TTC549 (cell line): ENCODE measurements at regions not wholly inside any gene's neighbourhood (a gene's known extent, or its start where the extent isn't known, plus 50 kb on each side); places are given as distances from the start of the nearest gene placed in this dataset.

Experiments
- FAIRE-seq: peaks from 2 replicates; lab custom pipeline; 2012; peaks lifted over from hg19 to GRCh38; lab: Jason Lieb, UNC

DNA sequence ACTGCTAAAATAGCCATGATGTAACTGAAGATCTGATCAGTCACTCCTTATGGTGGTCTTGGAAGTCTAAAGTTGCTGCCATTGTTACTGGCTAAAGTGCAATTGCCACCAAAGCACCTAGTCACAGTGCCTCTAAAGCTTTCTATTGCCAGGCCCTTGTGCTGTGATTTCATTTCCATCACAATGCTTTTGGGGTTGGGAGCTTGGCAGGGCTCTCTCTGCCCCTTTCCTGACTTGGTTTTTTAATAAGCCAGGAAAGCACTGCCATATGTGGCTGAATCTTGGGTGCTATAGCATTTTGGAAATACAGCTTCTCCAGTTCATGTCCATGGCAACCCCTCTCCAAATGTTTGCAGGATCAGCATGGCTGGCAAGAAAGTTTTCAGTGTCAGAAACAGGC, 1712.4 kb upstream of the TENM3 start:
- FAIRE-seq, result no peak

DNA sequence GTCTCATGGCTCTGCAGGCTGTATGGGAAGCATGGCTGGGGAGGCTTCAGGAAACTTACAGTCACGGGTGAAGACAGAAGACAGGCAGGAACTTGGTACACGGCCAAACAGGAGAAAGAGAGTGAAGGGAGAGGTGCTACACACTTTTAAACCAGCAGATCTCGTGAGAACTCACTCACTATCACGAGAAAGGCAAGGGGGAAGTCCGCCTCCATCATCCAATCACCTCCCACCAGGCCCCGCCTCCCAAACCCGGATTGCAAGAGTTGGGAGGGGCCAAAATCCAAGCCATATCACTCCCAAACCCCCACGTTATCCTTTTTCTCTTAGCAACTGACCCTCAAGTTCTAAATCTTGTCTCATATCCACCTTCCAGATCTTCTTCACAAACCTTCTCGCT, 1710.5 kb upstream of the TENM3 start:
- FAIRE-seq, result no peak

- no peak for FAIRE-seq
These were observed 1704.7 kb upstream of the TENM3 start for GRCh38 chr4:180538384-180539057.

- no peak for FAIRE-seq
These were observed 1703.9 kb upstream of the TENM3 start for GRCh38 chr4:180539284-180539683.

DNA sequence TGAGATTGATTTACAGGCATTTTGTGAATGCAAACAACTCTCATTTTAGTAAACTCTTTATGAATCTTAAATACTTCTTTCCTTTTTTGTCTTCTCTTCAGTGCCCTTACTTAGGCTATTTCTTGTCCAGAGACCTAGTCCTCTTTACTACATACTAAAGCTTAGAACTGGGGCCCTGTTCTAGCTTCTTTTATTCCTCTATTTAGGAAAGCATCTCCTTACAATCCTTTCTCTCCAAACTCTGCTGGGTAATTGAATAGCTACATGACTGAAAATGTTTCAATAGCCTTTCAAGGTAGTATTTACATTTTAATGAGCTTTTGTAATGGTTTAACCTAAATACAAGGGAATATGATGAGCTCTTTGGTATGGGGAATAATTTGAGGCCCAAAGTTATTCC, 1701.5 kb upstream of the TENM3 start:
- FAIRE-seq, result no peak

DNA sequence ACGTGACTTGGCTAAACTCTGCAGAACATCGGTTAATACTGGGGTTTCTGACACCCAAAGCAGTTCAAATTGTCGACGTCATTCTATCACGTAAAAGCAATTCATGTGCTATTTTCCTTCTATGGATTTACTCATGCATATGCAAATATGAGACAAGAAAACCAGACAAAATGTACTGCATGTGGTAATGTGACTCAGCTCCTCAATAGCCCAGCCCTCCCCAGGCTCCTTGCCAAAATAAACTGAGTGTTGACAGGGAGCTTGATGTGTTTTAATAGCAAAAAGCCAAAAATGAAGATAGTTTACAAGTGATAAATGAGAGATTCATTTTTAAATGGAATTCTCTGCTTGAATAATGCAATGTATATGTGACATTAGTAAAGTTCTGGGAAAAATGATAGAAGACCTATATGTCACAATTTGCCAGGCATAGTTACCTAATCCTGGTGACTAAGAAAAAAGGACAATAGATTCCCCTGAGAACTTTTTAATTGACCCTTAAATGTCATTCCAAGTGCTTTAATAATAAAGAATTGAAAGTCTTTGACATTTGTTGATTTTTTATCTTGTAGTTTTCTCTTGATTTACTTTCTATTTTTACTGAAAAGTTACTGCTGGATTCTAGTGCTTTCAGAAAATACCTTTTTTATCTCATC, 1700.6 kb upstream of the TENM3 start:
- FAIRE-seq, result no peak

DNA sequence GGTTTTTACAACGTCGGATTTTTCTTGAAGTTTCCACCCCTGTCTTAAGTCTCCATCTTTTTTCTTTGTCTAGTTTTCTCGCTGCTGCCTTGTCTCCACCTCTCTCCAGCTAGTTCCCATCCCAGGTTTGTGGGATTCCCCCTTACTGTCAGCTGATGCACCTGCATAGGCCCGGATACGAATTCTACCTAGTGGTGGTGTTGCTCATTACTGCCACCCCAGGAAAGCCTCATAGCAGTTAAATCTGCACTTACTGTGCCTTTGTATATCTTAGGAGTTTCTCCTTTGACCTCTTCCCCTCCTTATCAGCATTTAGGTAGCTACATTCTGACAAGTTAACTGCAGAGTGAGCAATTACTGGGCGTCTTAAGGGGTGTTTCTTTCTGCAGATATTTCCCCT, 1693.1 kb upstream of the TENM3 start:
- FAIRE-seq, result no peak

GRCh38 chr4:180557348-180557747, 1685.9 kb upstream of the TENM3 start:
- no peak for FAIRE-seq

DNA sequence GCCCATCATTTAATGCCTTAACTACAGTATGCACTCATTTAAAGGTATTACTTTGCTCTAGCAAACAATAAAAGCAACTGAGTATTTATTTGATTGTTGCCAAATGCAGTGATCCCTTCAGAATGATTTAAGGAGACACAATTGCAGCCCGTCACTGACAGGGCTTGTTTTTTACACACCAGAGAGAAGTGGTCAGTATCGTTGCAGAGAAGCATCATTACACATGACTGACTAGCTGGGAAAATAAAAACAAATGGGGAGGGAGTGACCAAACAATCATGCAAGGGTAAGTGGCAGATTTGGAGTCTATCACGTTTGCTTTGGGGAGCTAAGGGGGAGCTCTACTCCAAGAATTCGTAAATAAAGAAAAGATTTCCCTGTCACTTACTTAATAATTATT, 1685.3 kb upstream of the TENM3 start:
- no peak for FAIRE-seq

- no peak for FAIRE-seq
These were observed 1684.8 kb upstream of the TENM3 start for GRCh38 chr4:180558427-180558826.

DNA sequence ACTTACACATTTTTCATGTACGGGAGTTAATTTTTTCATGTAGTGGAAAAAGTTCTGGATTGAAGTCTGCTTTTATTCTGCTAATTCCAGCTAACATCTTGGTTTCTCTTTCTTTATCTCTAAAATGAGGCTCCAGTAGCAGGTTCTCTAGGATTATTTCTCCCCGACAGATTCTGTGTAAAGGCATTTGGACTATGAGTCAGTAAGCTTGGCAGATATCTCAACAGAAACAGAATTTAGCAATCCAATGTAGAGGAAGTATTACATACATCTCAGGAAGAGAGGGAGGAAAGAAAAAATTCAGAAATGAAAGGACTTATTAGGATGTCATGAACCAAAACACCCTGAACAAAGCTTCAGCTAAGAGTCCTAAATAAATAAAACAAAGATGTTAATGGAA, 1682.3 kb upstream of the TENM3 start:
- no peak for FAIRE-seq

DNA sequence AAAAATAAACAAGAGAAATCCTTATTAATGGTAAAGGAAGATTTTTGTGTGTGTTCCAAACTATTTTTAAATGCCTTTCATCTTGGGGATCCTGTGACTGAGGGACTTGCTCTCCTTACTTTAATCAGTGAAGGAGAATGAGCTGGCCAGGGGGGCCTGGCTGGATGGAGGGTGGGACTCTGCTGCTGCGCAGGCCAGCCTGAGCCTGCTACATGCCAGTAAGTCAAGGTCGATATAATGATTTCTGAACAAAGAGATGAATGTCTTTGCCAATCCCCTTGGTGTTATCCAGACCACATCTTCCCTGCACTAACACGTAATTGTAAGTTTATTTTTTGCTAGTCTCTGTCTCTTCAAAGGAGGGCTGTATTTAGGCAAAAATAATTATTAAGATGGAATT, 1679.2 kb upstream of the TENM3 start:
- no peak for FAIRE-seq

- FAIRE-seq, result no peak
These were observed 1678.8 kb upstream of the TENM3 start for GRCh38 chr4:180564448-180564847.

DNA sequence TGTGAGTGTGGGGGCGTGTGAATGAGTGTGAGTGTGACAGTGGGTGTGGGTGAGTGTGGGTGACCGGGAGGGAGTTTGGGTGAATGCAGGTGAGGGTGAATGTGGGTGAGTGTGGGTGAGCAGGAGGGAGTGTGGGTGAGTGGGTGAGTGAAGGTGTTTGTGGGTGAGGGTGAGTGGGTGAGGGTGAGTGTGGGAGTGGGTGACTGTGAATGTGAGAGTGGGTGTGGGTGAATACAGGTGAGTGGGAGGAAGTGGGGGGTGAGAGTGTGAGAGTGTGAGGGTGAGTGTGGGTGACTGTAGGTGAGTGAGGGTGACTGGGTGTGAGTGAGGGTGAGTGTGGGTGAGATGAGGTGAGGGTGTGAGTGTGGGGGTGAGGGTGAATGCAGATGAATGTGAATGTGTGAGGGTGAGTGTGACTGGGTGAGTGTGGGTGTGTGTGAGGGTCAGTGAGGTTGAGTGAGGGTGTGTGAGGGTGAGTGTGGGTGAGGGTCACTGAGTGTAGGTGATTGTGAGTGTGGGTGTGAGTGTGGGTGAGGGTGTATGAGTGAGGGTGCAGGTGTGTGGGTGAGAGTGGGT, 1677.3 kb upstream of the TENM3 start:
- FAIRE-seq, result no peak

GRCh38 chr4:180566492-180566891, 1676.7 kb upstream of the TENM3 start:
- FAIRE-seq, result no peak

GRCh38 chr4:180567080-180567479, 1676.1 kb upstream of the TENM3 start:
- no peak for FAIRE-seq

DNA sequence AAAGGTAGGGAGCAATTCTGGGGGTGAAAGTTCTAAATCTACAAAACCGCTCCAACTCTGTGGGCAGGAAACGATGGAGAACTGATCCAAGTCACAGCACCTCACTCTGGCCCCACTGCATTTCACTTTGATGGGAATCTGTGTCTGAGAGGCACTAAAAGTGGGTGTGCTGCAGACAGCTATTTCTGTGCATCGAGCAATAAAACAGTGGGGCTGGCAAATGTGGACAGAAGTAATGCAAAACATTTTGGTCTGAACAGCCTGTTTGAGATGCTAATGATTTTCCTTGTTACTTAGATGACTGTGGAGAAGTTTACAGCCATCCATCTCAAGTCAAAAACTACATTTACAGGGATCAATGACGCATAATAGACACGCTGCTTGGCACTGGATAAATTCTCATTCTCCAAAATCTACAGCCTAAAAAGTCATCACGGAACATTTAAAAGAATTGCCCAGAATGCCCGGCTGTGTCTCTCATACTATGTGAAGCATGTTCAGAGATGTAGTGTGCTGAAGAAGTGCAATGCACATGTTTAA, 1671.6 kb upstream of the TENM3 start:
- FAIRE-seq, result no peak

- no peak for FAIRE-seq
These were observed 1665.0 kb upstream of the TENM3 start for GRCh38 chr4:180578175-180578574.

- no peak for FAIRE-seq
These were observed 1662.1 kb upstream of the TENM3 start for GRCh38 chr4:180581061-180581460.

DNA sequence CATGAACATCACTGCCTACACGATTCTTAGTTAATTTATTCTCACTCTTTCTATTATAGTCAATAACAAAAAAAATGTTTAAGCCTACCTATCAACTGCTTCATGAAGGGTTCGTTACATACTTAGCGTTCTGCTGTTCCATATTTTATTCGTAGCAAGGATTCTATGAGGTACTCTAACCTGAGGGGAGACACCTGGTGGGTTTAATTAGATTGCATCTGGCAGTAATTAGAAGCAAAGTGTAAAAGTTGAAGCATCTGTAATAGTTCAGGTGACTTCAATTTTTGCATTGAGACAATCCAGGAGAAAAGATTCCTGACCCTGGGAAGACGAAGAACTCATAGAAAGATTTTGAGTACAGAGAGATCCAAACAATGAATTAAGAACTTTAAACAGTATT, 1655.8 kb upstream of the TENM3 start:
- FAIRE-seq, result no peak

GRCh38 chr4:180589575-180589974, 1653.6 kb upstream of the TENM3 start:
- FAIRE-seq, result no peak

DNA sequence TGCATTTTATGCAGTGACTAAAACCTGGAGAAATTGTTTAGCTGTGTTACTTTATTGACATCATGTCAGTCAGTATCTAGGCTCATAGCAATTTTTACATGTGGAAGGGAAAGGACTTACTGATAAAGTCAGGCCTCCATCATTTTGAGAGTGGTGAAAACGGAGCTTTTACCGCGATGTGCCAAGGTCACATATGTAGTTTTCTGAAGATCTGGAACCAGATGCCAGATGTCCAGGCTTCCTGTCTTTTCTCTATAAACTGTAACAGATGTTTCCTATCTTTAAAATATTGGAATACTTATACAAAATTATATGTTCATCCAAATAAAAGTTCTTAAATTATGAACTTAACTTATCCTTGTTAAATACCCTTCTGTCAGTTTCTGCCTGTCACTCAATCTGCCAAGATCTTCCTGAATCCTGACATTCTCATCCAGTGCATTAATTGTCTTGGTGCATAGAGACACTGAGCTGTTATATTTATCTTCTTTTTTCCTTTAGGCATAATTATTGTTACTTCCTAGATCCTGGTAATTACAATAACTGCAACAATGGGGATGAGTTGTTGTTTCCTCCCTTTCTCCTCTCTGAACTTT, 1646.2 kb upstream of the TENM3 start:
- no peak for FAIRE-seq

DNA sequence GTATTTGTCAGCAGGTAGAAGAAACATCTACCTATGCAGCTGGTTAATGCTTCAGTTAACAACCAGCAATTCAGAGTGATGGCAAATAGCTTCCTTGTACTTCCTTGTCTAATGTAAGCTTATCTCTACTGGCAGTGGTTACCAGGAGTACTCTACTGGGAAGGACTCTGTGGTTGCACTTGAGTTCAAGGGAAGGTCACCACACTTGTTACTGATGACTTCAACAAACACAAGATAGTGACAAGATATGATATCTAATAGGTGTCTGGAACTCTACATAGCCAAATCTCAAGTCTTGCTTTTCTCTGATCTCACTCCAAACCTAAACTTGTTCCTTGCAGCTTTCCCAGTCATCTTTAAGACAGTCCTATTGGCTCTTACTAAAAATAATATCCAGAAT, 1644.9 kb upstream of the TENM3 start:
- no peak for FAIRE-seq
